ENCODE measurements at regions not wholly inside any gene's neighbourhood (a gene's known extent, or its start where the extent isn't known, plus 50 kb on each side); places are given as distances from the start of the nearest gene placed in this dataset.

- no peak overlapping the region for H3K4me3 ChIP-seq (ENCODE audit: control insufficient read depth, low read depth, low read length)
- no peak for DNase-seq (ENCODE audit: low read depth)
- TF ChIP-seq, protein P1, sequence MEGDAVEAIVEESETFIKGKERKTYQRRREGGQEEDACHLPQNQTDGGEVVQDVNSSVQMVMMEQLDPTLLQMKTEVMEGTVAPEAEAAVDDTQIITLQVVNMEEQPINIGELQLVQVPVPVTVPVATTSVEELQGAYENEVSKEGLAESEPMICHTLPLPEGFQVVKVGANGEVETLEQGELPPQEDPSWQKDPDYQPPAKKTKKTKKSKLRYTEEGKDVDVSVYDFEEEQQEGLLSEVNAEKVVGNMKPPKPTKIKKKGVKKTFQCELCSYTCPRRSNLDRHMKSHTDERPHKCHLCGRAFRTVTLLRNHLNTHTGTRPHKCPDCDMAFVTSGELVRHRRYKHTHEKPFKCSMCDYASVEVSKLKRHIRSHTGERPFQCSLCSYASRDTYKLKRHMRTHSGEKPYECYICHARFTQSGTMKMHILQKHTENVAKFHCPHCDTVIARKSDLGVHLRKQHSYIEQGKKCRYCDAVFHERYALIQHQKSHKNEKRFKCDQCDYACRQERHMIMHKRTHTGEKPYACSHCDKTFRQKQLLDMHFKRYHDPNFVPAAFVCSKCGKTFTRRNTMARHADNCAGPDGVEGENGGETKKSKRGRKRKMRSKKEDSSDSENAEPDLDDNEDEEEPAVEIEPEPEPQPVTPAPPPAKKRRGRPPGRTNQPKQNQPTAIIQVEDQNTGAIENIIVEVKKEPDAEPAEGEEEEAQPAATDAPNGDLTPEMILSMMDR (conservative IDR thresholded peaks at IDR 0.05; ENCODE audit: control insufficient read depth, insufficient read depth, low read depth, low read length), result no peak
Measured at GRCh38 chr1:173414539-173415226, 62.5 kb upstream of the PRDX6 start.

DNA sequence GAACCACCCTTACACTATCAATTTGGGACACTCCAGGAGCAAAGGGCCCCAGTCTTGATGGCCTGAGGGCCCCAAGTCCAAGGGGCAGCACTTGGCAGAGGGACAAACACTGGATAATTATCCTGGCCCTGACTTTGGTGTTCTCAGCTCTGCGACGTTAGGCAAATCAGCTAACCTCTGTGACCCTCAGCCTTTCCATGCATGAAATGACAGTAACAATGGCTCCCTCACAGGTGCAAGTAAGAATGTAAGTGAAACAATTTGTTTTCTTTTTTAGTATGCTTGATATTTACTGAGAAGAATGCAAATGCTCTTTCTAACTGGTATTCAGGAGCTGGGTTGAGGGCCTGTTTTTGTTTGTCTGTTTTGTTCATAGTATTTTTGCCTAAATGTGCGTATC, 61.6 kb upstream of the PRDX6 start:
- TF ChIP-seq, protein P1 (conservative IDR thresholded peaks at IDR 0.05; ENCODE audit: control insufficient read depth, insufficient read depth, low read depth, low read length), result no peak
- DNase-seq (ENCODE audit: low read depth), result no peak
- H3K4me3 ChIP-seq (ENCODE audit: control insufficient read depth, low read depth, low read length), result no peak overlapping the region

- H3K4me3 ChIP-seq (ENCODE audit: control insufficient read depth, low read depth, low read length), result no peak overlapping the region
- TF ChIP-seq, protein P1 (conservative IDR thresholded peaks at IDR 0.05; ENCODE audit: control insufficient read depth, insufficient read depth, low read depth, low read length), result no peak
- DNase-seq (ENCODE audit: low read depth), result no peak
Measured at GRCh38 chr1:173415905-173416450, 61.2 kb upstream of the PRDX6 start.

GRCh38 chr1:173417563-173417962, 59.6 kb upstream of the PRDX6 start:
- no peak for DNase-seq (ENCODE audit: low read depth)
- no peak overlapping the region for H3K4me3 ChIP-seq (ENCODE audit: control insufficient read depth, low read depth, low read length)
- TF ChIP-seq, protein P1 (conservative IDR thresholded peaks at IDR 0.05; ENCODE audit: control insufficient read depth, insufficient read depth, low read depth, low read length), result no peak

DNA sequence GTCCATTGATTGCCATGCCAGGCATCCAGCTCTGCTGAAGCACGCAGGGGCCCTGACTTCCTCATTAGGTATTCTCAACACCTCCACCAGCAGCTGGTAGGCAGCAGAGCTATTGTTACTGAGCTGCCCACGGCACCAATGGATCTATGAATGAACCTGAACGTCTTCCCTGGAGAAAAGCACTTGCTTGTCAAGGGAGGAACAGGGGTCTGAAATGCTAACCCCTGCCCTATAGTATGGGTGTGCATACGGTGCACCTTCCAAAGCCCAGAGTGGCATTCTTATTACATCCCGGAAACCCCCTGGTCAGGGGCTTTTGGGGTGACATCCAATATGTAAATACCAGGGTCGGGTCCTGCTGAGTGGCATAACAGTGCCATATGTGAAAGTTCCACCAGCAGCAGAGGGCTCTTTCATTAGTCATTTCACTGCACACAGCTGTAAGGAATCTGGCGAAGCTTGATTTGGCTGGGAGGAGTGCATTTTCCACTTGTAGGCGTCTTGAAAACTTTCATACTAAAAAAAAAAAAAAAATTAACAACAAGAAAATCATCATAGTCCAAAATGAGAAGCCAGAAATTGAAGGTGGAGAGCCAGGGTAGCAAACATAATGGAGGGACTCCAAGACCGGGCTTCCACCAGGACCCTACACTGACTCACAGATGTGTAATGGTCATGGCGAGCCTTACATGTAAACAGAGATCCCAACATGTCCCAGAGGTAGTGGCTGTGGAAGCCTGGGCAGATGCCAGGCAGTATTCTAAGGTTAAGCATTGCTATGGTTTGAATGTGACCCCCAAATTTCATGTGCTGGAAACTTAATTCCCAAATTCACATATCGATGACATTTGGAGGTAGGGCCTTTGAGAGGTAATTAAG, 58.8 kb upstream of the PRDX6 start:
- H3K4me3 ChIP-seq (ENCODE audit: control insufficient read depth, low read depth, low read length), result no peak overlapping the region
- peak; percentile 65 for DNase-seq (ENCODE audit: low read depth)
- TF ChIP-seq, protein P1 (conservative IDR thresholded peaks at IDR 0.05; ENCODE audit: control insufficient read depth, insufficient read depth, low read depth, low read length), result no peak

DNA sequence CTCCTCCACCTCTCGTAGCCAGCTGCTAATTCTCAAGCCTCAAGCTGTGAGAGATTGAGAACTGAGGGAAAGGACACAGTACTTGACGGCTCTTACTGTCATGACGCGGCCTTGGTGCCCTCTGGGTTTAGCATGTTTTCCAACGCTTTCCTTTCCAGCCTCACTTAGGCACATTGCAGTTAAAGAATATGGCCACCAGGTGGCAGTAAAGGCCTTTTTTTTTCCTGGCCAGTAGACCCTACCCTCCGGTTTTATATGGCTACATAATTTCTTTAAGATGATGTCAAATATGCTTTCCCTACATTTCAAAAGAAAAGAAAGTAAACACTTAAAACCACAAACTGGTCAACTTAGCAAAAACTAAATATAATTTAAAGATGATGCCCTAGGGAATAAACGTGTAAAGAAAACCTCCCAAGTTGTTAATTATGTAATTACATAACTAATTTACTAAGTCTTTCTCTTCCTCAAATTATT, 56.8 kb upstream of the PRDX6 start:
- DNase-seq (ENCODE audit: low read depth), result peak; percentile 88
- TF ChIP-seq, protein P1 (conservative IDR thresholded peaks at IDR 0.05; ENCODE audit: control insufficient read depth, insufficient read depth, low read depth, low read length), result peak; percentile 73

More for the DNA sequence above, 56.8 kb upstream of the PRDX6 start:
- H3K4me3 ChIP-seq (ENCODE audit: control insufficient read depth, low read depth, low read length), result no peak overlapping the region

Data from fibroblast of mammary gland (primary cell).